ENCODE measurements at regions not wholly inside any gene's neighbourhood (a gene's known extent, or its start where the extent isn't known, plus 50 kb on each side); places are given as distances from the start of the nearest gene placed in this dataset.

DNA sequence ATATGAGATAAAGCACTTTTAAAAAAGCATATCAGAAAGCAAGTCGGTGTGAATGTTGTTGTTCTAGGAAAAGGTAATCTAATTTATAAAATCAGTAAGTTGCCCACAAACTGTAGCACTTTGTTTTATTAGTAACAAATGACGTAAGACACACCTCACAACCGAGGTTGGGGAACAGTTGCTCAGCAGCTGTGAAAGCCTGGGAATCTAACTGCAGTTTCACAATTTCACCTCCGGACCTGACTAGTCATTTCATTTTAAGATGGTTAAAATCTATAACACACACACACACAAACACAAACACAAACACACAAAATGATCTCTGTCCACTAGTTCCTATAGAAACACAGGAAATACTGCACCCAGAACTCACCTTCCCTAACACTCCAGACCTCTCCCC is 406.7 kb upstream of the NR2F2 start:
- DNase-seq = no peak
- H3K36me3 Mint-ChIP-seq = no peaks in the 10 kb centered on the region
- no peak for ATAC-seq
- H3K4me3 Mint-ChIP-seq = no peak overlapping the region
- H3K4me1 Mint-ChIP-seq = peaks cover 0 to 3% (median 2%) of the 10 kb centered on the region in 4 donors
- no peaks in the 10 kb centered on the region for H3K9me3 Mint-ChIP-seq
- no peak overlapping the region for H3K27ac Mint-ChIP-seq
- POLR2A ChIA-PET = no interaction called here
- H3K27me3 Mint-ChIP-seq = peaks cover 0 to 10% (median 5%) of the 10 kb centered on the region in 5 donors

DNA sequence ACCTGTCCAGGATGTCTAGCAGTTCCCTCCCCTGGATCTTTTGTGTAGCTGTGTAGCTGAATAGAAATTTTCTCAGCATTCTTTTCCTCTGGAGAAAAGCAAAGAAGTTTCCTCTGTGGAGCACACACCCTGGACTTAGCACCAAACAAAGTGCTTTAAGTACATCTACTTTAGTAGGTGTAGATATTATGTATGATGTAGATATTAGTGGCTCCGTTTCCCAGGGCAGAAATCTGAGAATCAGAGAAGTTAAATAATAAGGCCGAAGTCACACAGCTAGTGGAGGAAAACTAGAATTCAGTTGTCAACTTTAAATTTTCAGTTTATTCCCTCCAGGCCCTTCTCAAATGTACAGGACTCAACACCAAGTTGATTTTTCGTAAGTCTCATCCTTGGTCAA is 401.7 kb upstream of the NR2F2 start:
- no peak for DNase-seq
- H3K9me3 Mint-ChIP-seq = no peaks in the 10 kb centered on the region
- peaks cover 5 to 13% (median 10%) of the 10 kb centered on the region in 4 donors for H3K4me1 Mint-ChIP-seq
- no peak for ATAC-seq
- H3K4me3 Mint-ChIP-seq = no peak overlapping the region
- POLR2A ChIA-PET = no interaction called here
- H3K27ac Mint-ChIP-seq = no peak overlapping the region
- H3K36me3 Mint-ChIP-seq = no peaks in the 10 kb centered on the region
- H3K27me3 Mint-ChIP-seq = no peaks in the 10 kb centered on the region

DNA sequence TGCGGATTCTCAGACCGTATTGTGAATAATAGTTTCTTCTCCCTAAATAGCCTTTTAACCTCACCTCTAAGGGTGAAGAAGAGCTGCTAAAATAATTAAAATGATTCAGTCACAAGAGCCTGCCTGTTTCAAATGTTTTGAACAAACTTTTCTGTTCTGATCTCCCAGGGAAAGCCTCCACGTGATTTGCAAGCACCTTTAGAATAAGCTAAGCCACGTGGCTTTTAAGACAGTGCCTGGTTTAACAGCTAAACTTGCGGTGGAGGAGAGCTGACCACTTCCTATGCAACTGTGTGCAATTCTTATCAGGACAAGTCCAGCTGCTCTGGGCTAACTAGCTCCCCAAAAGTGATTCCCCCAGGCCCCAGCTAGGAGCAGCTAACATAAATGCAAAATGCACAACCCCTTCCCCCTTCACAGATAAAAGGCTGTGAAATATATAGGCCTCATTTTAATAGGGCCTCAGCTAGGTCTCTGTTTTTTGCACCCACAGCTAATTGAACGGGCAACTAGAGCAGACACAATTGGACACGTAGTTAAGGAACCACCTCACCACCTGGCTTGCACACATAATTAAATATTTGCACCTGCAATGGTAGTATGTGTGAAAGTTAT is 401.2 kb upstream of the NR2F2 start:
- POLR2A ChIA-PET = no interaction called here
- ATAC-seq = no peak
- Mint-ChIP-seq H3K27ac (no peak overlapping the region), H3K36me3 (no peaks in the 10 kb centered on the region), H3K4me3 (peak overlapping the region in 1 of 10 donors; percentile 10), H3K4me1 (peaks cover 5 to 17% (median 10%) of the 10 kb centered on the region in 4 donors), H3K9me3 (no peaks in the 10 kb centered on the region), H3K27me3 (no peaks in the 10 kb centered on the region)
- DNase-seq = no peak

DNA sequence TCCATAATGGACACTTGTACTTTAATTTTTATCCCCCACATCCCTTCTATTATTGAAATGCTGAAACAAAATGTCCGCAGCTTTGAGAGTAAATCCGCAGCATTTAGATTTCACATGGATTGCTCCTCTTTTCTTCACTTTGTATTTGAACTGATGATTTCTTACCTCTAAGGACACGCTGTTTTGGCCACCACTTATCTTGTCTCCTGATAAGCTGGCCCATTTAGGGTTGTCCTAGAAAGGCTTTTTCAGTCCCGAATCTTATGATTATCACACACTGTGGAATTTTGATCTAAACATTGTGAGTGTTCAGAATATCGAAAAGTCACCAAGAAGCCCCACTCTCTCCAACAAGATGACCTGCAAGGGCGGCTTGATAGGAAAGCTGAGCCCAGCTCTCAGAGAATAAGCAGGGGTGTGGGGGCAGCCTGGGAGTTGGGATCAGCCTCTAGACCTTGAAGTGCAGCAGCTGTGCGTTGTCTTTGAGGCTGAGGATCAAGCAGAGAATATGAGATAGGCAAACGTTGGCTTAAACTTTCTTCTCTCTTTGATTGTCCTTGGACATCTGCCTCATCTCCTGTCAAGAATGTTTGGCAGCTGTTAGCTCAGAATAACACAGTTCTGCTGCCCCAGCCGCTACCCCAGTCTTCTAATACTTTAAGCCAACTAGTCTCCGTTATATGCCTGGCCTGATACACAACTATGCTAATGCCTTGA is 399.7 kb upstream of the NR2F2 start:
- Mint-ChIP-seq H3K4me1 (peaks cover 5 to 17% (median 10%) of the 10 kb centered on the region in 4 donors), H3K4me3 (no peak overlapping the region), H3K36me3 (peaks cover 0 to 3% (median 0%) of the 10 kb centered on the region in 3 donors), H3K27ac (no peak overlapping the region), H3K9me3 (no peaks in the 10 kb centered on the region), H3K27me3 (no peaks in the 10 kb centered on the region)
- DNase-seq = no peak
- POLR2A ChIA-PET = no interaction called here
- no peak for ATAC-seq

DNA sequence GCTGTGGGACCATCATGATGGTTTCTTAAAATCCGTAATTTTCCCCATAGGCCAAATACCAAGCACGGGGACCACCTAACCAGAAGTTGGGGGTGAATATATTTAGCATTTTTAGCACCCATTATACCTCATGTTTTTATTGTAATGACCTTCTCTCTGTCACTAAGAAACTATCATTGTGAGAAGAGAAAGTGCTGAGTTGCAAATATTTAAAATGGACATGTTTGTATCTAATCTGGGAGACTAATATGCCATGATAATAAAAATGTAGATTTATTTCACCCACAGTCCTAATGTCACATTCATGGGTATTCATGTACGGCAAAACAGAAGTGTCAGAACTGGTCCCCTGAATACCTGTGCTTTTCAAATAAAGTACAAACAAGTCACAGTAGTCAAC is 398.9 kb upstream of the NR2F2 start:
- H3K4me1 Mint-ChIP-seq = peaks cover 5 to 17% (median 10%) of the 10 kb centered on the region in 4 donors
- no peak overlapping the region for H3K27ac Mint-ChIP-seq
- no peaks in the 10 kb centered on the region for H3K27me3 Mint-ChIP-seq

DNA sequence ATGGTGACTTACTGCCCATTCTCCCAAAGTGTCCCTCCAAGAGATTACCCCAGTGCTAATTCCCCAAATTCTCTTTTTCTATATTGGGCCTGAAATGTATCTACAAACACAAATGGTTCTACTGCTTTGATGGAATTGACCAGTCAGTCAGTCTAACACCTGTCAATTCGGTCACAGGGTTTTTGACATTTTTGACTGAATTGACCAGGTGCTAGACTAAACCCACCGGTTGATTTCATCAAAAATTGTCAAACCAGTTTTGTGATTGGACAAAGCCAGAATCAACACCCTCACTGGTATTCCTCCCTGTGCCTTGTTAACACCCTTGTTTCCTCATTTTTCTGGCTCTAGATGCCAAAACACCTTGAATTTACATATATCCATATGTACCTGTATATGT is 398.4 kb upstream of the NR2F2 start:
- no peak overlapping the region for H3K4me3 Mint-ChIP-seq

More for the DNA sequence above, 398.9 kb upstream of the NR2F2 start:
- DNase-seq = no peak
- Mint-ChIP-seq H3K36me3 (peaks cover 0 to 3% (median 0%) of the 10 kb centered on the region in 3 donors), H3K9me3 (no peaks in the 10 kb centered on the region), H3K4me3 (no peak overlapping the region)
- POLR2A ChIA-PET = no interaction called here
- no peak for ATAC-seq

DNA sequence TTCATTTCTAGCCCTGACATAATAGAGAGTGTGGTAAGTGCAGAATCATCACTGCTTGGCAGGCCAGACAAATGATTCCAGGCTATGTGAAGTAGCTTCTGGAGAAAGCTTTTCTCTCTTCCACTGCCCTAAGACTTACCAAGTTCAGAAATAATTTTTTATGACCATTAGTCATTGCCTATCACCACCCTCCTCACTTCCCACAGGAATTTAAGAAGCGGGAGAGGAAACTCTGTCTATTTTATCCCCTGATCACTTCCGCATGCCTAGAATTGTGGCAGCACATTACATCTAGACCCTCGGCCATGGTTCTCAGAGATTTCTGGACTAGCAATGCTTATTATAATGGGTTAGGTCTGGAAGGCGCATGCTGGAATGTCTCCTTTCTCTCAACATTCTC is 397.8 kb upstream of the NR2F2 start:
- no peak for DNase-seq
- Mint-ChIP-seq H3K27ac (no peak overlapping the region), H3K4me3 (no peak overlapping the region), H3K27me3 (no peaks in the 10 kb centered on the region), H3K9me3 (no peaks in the 10 kb centered on the region), H3K4me1 (peaks cover 5 to 17% (median 10%) of the 10 kb centered on the region in 4 donors), H3K36me3 (peaks cover 0 to 3% (median 0%) of the 10 kb centered on the region in 3 donors)
- no peak for ATAC-seq
- POLR2A ChIA-PET = no interaction called here

More for the DNA sequence above, 398.4 kb upstream of the NR2F2 start:
- POLR2A ChIA-PET = no interaction called here
- DNase-seq (no peak), ATAC-seq (no peak)
- H3K4me1 Mint-ChIP-seq = peaks cover 5 to 17% (median 10%) of the 10 kb centered on the region in 4 donors
- H3K9me3 Mint-ChIP-seq = no peaks in the 10 kb centered on the region
- no peaks in the 10 kb centered on the region for H3K27me3 Mint-ChIP-seq
- H3K36me3 Mint-ChIP-seq = peaks cover 0 to 3% (median 0%) of the 10 kb centered on the region in 3 donors
- H3K27ac Mint-ChIP-seq = no peak overlapping the region

DNA sequence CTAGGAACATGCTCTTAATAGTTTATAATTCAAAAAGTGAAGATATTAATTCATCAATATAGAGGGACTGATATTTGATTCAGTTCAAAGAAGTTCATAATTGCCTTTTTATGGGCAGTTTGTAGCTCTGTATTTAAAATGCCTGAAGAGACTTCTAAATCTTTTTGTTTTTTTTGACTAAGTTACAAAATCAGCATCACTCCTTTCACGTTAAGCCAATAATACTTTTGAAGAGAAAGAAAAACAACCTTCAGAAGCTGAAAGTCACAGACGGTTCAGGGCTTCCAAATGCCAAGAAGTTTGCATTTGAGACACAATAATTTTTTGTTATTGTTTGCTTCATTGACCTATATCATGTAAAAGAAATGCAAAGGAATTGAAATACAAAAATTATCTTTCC is 394.6 kb upstream of the NR2F2 start:
- POLR2A ChIA-PET = no interaction called here
- no peak for ATAC-seq
- H3K36me3 Mint-ChIP-seq = peaks cover 0 to 3% (median 0%) of the 10 kb centered on the region in 3 donors

DNA sequence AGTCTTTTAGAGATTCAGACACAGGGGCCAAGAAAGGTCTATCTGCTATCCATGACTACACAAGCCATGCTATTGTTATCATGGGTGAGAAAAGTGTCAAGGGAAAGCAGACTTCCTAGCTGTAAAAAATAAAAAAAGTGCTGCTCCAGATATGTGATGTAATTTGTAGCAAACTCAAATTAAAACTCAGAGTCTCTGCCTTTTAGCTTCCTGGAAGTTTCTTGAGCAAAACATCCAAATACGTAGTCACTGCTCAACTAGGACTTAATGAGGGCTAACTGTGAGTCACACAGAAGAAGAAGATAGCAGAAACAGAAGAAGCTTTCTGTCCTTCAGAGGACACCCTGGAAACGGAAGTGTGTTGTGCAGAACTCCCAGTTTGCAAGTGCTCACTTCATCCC is 393.4 kb upstream of the NR2F2 start:
- DNase-seq = no peak
- Mint-ChIP-seq H3K36me3 (peaks cover 0 to 3% (median 0%) of the 10 kb centered on the region in 3 donors), H3K4me3 (no peak overlapping the region), H3K27me3 (peaks cover 0 to 4% (median 0%) of the 10 kb centered on the region in 5 donors), H3K27ac (no peak overlapping the region), H3K4me1 (peaks cover 0 to 5% (median 0%) of the 10 kb centered on the region in 4 donors), H3K9me3 (peaks cover 0 to 3% (median 0%) of the 10 kb centered on the region in 9 donors)
- POLR2A ChIA-PET = no interaction called here
- ATAC-seq = no peak

More for the DNA sequence above, 394.6 kb upstream of the NR2F2 start:
- H3K9me3 Mint-ChIP-seq = peaks cover 0 to 3% (median 0%) of the 10 kb centered on the region in 9 donors
- DNase-seq = no peak
- H3K4me3 Mint-ChIP-seq = no peak overlapping the region
- peaks cover 0 to 4% (median 0%) of the 10 kb centered on the region in 5 donors for H3K27me3 Mint-ChIP-seq
- H3K4me1 Mint-ChIP-seq = peaks cover 0 to 5% (median 0%) of the 10 kb centered on the region in 4 donors
- H3K27ac Mint-ChIP-seq = no peak overlapping the region

DNA sequence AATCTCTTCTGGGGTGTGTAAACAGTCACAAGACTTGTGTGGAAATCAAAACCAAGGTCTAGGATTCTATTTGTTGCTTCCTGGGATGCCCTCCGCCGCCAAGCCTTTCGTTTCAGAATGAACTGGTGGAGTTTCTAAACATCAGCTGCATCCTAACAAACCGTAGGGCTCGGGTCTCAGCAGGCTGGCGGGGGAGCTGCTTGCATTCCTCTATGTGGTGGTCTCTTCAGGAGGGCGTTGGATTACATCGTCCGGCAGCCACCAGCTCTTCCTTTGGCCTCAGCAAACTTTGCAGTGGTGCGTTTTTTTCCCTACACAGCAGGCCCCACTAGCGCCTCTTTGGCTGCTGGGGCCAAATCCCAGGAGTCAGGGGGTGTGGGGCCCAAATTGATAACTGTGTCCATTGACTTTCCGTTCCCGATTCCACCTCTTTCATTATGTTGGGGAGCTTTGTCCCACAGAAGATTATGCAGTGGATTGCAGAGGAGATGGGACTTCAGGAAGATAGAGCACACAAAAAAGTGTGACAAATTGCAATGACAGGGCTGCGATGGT is 390.0 kb upstream of the NR2F2 start:
- Mint-ChIP-seq H3K36me3 (no peaks in the 10 kb centered on the region), H3K27me3 (peaks cover 0 to 11% (median 4%) of the 10 kb centered on the region in 5 donors), H3K4me3 (no peak overlapping the region), H3K27ac (no peak overlapping the region), H3K4me1 (peaks cover 0 to 2% (median 0%) of the 10 kb centered on the region in 4 donors), H3K9me3 (peaks cover 0 to 3% (median 0%) of the 10 kb centered on the region in 9 donors)
- DNase-seq (no peak), ATAC-seq (no peak)
- POLR2A ChIA-PET = no interaction called here

DNA sequence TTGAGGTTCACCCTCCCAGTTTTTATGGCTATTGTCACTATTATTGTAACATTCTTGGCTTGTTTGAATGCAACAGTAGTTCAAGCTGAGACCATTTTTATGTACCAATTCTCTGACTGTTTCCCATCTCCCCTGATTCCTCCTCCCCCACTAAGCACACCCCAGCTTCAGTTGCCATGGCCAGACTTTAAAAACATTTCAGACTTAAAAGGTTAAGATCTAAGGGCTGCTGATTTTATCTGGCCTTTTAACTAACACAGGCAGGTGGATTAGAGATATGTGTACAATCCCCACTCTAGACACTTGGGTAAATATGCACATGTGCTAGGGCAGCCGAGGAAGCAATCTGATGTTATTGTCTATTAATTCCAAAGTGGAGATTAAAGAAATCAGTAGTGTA is 386.3 kb upstream of the NR2F2 start:
- no peak for ATAC-seq

DNA sequence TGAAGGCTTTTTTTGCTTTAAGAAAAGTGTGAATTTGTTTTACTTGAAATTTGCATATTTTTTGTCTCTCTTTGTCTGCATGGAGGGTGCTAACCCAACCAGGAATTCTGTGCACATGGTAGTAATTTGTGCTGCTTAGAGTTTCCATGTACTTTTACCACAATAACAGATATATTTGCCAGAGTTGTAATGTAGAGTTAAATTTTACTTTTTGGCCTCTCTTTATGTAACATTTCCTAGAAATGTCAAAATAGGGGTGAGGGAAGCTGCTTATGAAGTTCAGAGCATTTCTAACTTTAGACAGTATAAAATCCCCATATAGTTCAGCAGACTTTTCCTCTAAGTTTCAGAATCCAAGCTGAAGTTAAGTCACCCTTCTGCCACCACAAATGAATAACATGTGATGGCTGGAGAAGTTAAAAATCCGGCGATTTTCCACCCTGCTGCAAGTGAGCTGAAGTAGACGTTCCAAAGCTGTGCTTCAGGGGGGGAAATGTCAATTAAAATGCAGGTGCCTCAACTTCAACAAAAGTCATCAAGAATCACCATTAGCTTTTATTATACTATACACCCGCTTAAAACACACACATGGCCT is 385.7 kb upstream of the NR2F2 start:
- Mint-ChIP-seq H3K4me1 (peaks cover 0 to 2% (median 0%) of the 10 kb centered on the region in 4 donors), H3K9me3 (no peaks in the 10 kb centered on the region), H3K4me3 (no peak overlapping the region), H3K27me3 (peaks cover 4 to 13% (median 8%) of the 10 kb centered on the region in 5 donors), H3K27ac (no peak overlapping the region), H3K36me3 (no peaks in the 10 kb centered on the region)
- no peak for DNase-seq
- POLR2A ChIA-PET = no interaction called here
- ATAC-seq = no peak

More for the DNA sequence above, 386.3 kb upstream of the NR2F2 start:
- H3K4me1 Mint-ChIP-seq = peaks cover 0 to 2% (median 0%) of the 10 kb centered on the region in 4 donors
- H3K27me3 Mint-ChIP-seq = peaks cover 4 to 13% (median 8%) of the 10 kb centered on the region in 5 donors
- DNase-seq = no peak
- H3K27ac Mint-ChIP-seq = no peak overlapping the region
- POLR2A ChIA-PET = no interaction called here
- no peak overlapping the region for H3K4me3 Mint-ChIP-seq
- peaks cover 0 to 1% (median 0%) of the 10 kb centered on the region in 9 donors for H3K9me3 Mint-ChIP-seq
- no peaks in the 10 kb centered on the region for H3K36me3 Mint-ChIP-seq

DNA sequence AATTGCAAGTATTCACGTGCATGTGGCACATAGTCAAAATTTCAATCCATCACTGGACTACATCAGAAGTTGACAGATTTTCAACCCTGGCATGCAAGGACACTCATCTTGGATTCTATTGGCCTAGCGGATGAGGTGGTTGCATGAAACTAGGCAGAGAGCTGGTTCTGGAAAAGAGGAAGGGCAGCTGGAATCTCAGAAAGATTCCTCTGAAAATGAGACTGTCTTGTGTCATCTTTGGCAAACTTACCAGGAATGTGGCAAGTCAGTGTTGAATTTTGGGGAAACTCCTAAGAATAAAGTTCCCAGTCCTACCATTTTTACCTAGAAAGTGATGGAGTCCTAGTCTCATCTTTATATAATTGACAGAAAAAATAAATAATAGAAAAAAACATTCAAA is 384.3 kb upstream of the NR2F2 start:
- no peak for ATAC-seq
- POLR2A ChIA-PET = no interaction called here
- H3K27ac Mint-ChIP-seq = no peak overlapping the region
- H3K9me3 Mint-ChIP-seq = no peaks in the 10 kb centered on the region
- DNase-seq = no peak
- H3K36me3 Mint-ChIP-seq = no peaks in the 10 kb centered on the region
- peaks cover 4 to 13% (median 8%) of the 10 kb centered on the region in 5 donors for H3K27me3 Mint-ChIP-seq
- peaks cover 0 to 2% (median 0%) of the 10 kb centered on the region in 4 donors for H3K4me1 Mint-ChIP-seq
- no peak overlapping the region for H3K4me3 Mint-ChIP-seq
